Naive B cell (primary cell): ENCODE measurements at regions not wholly inside any gene's neighbourhood (a gene's known extent, or its start where the extent isn't known, plus 50 kb on each side); places are given as distances from the start of the nearest gene placed in this dataset.
"Not testable (repeated sequence)": the region's sequence is repeated elsewhere in the genome, so short reads cannot be mapped to it uniquely, and the experiment has no call there.

Experiments used
- ATAC-seq, 2 donors: fragments of 150-1000 bp; cut with Tn5 transposase; 2 replicates each; pipeline ENCODE4 v1.10.0; 2021; ENCODE audit warnings: low read depth in 2 of 2, mild to moderate bottlenecking in 2 of 2, moderate library complexity in 2 of 2
- DNase-seq: peaks from one replicate; pipeline ENCODE4 v3.0.0; 2022
- H3K27ac Mint-ChIP-seq, 6 donors: one replicate each; pipeline ENCODE4 v1.8.0; 2020 to 2022; ENCODE audit warnings: mild to moderate bottlenecking in 6 of 6, mixed read lengths in 6 of 6, moderate library complexity in 5 of 6, inconsistent platforms in 2 of 6
- H3K27me3 Mint-ChIP-seq, 3 donors: one replicate each; pipeline ENCODE4 v1.8.0; 2021 to 2022; ENCODE audit warnings: mixed read lengths in 3 of 3, mild to moderate bottlenecking in 1 of 3
- H3K36me3 Mint-ChIP-seq, 2 donors: one replicate each; pipeline ENCODE4 v1.8.0; 2020 to 2022; ENCODE audit warnings: mixed read lengths in 2 of 2, inconsistent platforms in 1 of 2, mild to moderate bottlenecking in 1 of 2
- H3K4me1 Mint-ChIP-seq, 3 donors: one replicate each; pipeline ENCODE4 v1.8.0; 2020 to 2022; ENCODE audit warnings: mixed read lengths in 3 of 3, inconsistent platforms in 1 of 3, mild to moderate bottlenecking in 1 of 3, moderate library complexity in 1 of 3
- H3K4me3 Mint-ChIP-seq, 8 donors: one replicate each; pipeline ENCODE4 v1.8.0; 2020 to 2022; ENCODE audit warnings: mild to moderate bottlenecking in 8 of 8, mixed read lengths in 8 of 8, moderate library complexity in 8 of 8, inconsistent platforms in 2 of 8
- H3K9me3 Mint-ChIP-seq, 7 donors: one replicate each; pipeline ENCODE4 v1.8.0; 2020 to 2022; ENCODE audit warnings: mixed read lengths in 7 of 7, mild to moderate bottlenecking in 5 of 7, inconsistent platforms in 2 of 7, moderate library complexity in 1 of 7

DNA sequence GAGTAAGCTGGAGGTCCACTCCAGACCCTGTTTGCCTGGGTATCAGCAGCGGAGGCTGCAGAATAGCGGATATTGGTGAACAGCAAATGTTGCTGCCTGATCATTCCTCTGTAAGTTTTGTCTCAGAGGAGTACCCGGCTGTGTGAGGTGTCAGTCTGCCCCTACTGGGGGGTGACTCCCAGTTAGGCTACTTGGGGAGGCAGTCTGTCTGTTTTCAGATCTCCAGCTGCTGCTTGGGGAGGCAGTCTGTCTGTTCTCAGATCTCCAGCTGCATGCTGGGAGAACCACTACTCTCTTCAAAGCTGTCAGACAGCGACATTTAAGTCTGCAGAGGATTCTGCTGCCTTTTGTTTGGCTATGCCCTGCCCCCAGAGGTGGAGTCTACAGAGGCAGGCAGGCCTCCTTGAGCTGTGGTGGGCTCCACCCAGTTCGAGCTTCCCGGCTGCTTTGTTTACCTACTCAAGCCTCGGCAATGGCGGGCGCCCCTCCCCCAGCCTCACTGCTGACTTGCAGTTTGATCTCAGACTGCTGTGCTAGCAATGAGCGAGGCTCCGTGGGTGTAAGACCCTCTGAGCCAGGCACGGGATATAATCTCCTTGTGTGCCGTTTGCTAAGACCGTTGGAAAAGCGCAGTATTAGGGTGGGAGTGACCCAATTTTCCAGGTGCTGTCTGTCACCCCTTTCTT is 266.6 kb upstream of the CELF4 start:
- not testable (repeated sequence) for ATAC-seq, H3K27me3 Mint-ChIP-seq, H3K36me3 Mint-ChIP-seq, H3K4me3 Mint-ChIP-seq, DNase-seq, H3K4me1 Mint-ChIP-seq, H3K27ac Mint-ChIP-seq
- H3K9me3 Mint-ChIP-seq: peaks cover 0 to 12% (median 9%) of the 10 kb centered on the region in 7 donors

DNA sequence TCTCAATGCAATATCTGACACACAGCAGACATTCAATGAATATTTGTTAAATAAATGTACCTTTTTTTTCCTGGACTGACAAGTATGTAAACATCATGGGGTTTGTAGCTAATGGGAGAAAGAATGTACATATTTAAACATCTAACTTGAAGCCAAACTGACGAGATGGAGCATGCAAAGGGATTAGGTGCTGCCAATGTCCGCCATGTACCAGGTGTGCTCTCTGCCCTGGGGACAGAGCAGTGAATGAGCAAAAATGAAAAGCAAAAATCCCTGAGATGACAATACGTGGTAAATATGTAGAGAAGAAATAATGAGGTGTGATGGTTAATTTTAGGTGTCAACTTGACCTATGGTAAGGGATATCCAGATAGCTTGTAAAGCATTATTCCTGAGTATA is 247.4 kb upstream of the CELF4 start:
- H3K9me3 Mint-ChIP-seq: peaks cover 2 to 28% (median 13%) of the 10 kb centered on the region in 7 donors
- H3K36me3 Mint-ChIP-seq: peaks cover 0 to 12% of the 10 kb centered on the region in 2 donors
- H3K4me1 Mint-ChIP-seq: no peaks in the 10 kb centered on the region
- DNase-seq (no peak), ATAC-seq (no peak)
- no peak overlapping the region for H3K4me3 Mint-ChIP-seq
- H3K27me3 Mint-ChIP-seq: no peaks in the 10 kb centered on the region
- no peak overlapping the region for H3K27ac Mint-ChIP-seq

DNA sequence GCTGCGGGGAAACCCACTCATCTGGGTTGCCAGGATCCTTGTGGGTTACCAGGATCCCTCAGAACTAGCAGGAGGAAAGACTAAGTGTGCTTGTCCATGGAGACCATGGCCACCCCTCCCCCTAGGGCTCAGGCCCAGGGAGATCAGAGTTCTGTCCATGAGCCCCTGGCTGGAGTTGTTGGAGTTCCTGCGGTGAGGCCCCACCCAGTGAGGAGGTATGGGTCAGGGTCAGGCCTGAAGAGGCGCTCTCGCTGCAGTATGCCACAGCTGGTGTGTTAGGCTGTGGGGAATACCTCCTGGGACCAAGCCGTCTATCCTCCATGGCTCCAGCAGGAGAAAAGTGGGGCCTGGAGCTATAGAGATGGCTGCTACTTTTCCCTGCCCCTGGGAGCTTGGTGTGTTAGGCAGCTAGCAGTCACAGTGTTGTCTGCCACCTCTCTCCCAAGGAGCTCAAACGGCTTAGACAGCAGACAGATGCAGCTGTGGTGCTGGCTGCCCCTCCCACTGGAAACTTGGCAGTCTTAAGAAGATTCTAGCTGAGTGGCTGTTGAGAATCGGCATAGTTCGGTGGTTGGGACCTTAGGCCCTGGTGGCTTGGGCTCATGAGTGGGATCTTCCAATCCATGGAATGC is 240.3 kb upstream of the CELF4 start:
- Mint-ChIP-seq H3K9me3 (peaks cover 6 to 27% (median 8%) of the 10 kb centered on the region in 7 donors), H3K4me1 (no peaks in the 10 kb centered on the region), H3K27me3 (no peaks in the 10 kb centered on the region), H3K4me3 (no peak overlapping the region), H3K27ac (no peak overlapping the region), H3K36me3 (peaks cover 0 to 10% of the 10 kb centered on the region in 2 donors)
- DNase-seq: no peak
- ATAC-seq: no peak

DNA sequence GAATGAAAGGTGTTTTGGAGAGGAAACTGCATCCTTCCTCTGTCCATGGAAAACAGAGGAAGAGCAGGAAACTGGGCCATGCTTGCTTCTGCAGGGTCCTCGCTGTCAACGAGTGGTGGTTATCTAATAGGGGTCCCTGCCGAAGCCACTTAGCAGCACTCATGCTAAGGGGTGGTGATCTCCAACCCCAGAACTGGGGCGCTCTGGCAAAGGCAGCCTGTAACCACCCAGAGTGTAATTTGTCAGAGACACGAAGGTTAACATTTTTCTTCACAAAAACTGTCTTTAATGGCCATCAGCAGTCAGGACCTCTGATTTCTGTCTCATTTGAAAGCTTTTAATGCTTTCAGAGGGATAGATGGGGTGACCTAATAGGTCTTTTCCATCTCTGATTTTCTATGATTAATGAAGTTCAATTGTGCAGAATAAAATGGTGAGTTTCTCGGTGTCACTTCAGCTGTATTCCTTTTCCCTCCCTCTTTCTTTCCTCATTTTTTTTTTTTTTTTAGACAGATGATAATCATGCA is 231.3 kb upstream of the CELF4 start:
- Mint-ChIP-seq H3K4me1 (no peaks in the 10 kb centered on the region), H3K36me3 (no peaks in the 10 kb centered on the region), H3K9me3 (peaks cover 0 to 14% (median 4%) of the 10 kb centered on the region in 7 donors), H3K27ac (no peak overlapping the region), H3K27me3 (no peaks in the 10 kb centered on the region), H3K4me3 (no peak overlapping the region)
- ATAC-seq (no peak), DNase-seq (no peak)

DNA sequence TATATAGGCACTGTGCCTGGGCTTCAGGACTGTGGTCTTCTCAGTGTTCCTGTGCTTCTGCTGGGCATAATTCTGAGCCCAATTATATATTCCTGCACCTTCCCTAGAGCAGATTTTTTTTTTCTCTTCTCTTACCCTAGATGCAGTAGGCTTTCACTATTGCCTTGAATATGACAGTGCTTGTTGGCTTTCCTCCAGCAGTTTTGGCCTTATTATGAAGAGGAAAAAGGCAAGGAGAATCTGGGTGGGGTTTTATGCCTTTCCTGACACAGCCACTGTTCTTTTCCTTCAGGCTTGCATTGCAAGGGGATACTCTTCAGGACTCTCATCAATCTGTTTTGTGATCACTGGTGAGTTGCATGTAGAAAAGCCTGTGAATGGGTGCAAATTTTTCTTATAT is 221.9 kb upstream of the CELF4 start:
- no peak for DNase-seq
- no peaks in the 10 kb centered on the region for H3K4me1 Mint-ChIP-seq
- H3K27ac Mint-ChIP-seq: no peak overlapping the region
- peaks cover 3 to 9% (median 5%) of the 10 kb centered on the region in 7 donors for H3K9me3 Mint-ChIP-seq
- no peak for ATAC-seq
- H3K4me3 Mint-ChIP-seq: no peak overlapping the region
- H3K36me3 Mint-ChIP-seq: no peaks in the 10 kb centered on the region
- no peaks in the 10 kb centered on the region for H3K27me3 Mint-ChIP-seq

DNA sequence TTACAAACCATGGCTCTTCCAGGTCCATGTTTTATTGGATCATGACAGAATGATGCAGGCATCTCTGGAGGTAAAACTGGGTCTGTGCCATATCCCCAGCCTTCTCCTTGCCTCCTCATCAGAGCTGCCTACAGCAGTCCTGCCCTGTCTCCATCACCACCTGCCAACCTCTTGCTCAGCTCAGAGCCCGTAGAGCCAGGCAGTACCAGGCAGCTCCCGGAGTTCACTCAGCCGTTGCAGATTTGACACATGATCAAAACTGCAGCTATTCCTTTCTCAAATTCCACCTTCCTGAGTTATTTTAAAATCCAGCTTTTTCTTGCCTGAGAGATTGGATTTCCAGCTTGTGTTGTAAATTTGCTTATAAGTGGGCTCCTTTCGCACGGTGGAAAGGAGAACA is 218.2 kb upstream of the CELF4 start:
- Mint-ChIP-seq H3K36me3 (no peaks in the 10 kb centered on the region), H3K4me1 (no peaks in the 10 kb centered on the region), H3K27me3 (no peaks in the 10 kb centered on the region), H3K4me3 (no peak overlapping the region), H3K27ac (no peak overlapping the region), H3K9me3 (peaks cover 0 to 9% (median 0%) of the 10 kb centered on the region in 7 donors)
- DNase-seq (no peak), ATAC-seq (no peak)

DNA sequence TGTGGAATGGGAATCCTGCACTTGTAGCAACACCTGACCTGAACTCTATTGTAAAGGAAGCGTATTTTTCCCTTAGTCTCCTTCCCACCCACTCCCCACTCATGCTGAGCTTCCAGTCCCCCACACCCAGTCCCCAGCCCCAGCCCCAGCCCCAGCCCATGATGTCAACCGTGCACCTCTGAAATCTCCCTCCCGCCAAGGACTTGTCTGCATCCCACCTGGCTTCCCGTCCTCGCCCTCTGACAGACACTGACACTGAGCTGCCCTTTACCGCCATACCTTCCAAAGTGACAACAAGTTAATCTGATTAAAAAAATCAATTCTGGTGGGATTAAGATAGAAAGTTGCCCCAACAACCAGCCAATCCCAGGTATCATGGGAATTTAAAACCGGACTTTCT is 213.6 kb upstream of the CELF4 start:
- Mint-ChIP-seq H3K4me3 (no peak overlapping the region), H3K9me3 (peaks cover 0 to 4% (median 0%) of the 10 kb centered on the region in 7 donors), H3K4me1 (no peaks in the 10 kb centered on the region), H3K36me3 (no peaks in the 10 kb centered on the region), H3K27me3 (peaks cover 0 to 8% (median 6%) of the 10 kb centered on the region in 3 donors), H3K27ac (no peak overlapping the region)
- ATAC-seq (no peak), DNase-seq (no peak)

DNA sequence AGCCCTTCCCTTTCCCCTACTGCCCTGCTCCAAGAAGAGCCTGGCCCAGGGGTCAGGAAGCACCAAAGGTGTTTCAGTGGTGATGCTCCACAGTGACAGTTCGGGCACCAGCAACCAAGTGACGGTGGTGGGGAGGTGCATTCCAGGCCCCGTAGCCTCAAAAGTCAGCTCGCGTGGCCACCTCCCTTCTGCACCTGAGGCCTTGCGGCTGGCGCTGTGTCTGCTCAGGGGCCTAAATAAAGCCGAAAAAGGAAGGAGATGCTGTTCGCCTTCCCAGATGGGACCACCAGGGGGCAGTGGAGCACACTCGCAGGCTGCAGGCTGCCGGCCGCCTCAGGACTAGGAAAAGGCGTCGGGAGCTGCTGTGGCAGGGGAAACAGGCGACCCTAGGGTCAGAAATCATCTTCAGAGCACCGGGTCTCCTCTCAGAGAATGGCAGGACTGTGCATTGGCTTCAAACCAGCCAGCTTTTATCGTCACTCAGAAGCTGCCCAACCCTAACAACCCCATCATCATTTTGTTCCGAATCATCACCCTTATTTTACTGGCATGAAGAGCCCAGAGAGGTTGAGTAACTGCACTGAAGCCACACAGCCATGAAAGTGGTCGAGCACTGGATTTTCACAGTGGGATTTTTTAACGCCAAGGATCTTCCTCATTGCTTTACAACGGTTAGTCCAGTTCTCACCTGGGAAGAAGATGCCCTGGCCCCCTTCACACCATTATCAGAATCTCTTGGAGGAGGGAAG is 213.0 kb upstream of the CELF4 start:
- H3K4me3 Mint-ChIP-seq: no peak overlapping the region
- ATAC-seq (no peak), DNase-seq (no peak)
- H3K36me3 Mint-ChIP-seq: no peaks in the 10 kb centered on the region
- H3K4me1 Mint-ChIP-seq: no peaks in the 10 kb centered on the region
- H3K27ac Mint-ChIP-seq: no peak overlapping the region
- H3K27me3 Mint-ChIP-seq: peaks cover 0 to 8% (median 6%) of the 10 kb centered on the region in 3 donors
- peaks cover 0 to 4% (median 0%) of the 10 kb centered on the region in 7 donors for H3K9me3 Mint-ChIP-seq

DNA sequence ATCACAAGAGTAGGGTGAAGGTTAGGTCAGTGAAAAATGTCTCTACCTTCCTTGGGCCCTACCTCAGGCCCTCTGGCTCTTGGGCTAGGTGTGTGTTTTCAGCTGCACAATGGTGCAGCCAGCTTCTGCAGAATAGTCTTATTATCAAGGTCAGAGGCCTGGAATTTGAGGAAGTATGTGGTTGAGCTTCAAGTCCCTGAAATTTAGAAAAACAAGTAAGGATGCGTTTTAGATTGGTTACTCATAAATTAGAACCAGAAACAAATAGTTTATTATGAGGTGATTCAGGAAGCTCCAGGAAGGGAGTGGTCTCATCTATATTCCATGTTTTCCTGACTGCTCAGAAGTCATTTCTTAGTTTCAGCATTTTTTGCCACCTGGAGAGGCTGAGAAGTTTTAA is 204.2 kb upstream of the CELF4 start:
- ATAC-seq (no peak), DNase-seq (no peak)
- Mint-ChIP-seq H3K27ac (no peak overlapping the region), H3K36me3 (no peaks in the 10 kb centered on the region), H3K4me1 (no peaks in the 10 kb centered on the region), H3K4me3 (no peak overlapping the region), H3K9me3 (peaks cover 0 to 10% (median 1%) of the 10 kb centered on the region in 7 donors), H3K27me3 (no peaks in the 10 kb centered on the region)

DNA sequence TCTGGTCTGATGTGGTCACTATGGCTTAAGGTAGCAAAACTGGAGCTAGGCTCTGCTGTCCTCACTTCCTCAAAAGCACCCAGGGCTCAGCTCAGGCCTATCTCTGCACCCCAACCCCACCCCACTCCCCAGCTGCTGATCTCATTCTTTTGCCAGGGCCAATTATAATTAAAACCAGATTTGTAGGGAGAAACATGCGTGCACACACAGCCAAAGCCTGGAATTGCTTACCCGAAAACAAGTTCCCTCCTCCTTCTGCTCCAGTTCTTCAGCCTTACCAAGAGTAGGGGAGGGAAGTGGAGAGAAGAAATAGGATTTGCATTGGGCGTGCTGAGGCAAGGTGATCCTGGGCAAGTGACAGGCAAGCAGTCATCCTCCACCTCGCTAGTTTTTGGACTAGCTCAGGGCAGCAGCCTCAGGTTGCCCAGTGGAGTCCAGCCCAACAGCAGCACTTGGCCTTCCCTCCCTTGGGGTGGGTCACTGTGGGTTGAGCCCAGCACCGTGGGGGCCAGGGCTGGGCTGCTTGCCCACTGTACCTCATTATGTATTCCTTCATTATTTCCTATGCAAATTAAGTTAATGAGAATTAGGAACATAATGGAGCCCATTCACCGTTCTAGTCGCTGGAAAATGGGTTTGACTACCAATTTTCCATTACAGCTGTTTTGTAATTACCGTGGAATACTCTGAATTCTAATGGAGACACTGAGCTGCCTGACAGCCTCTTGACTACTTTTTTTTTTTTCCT is 199.1 kb upstream of the CELF4 start:
- Mint-ChIP-seq H3K4me3 (no peak overlapping the region), H3K27ac (no peak overlapping the region), H3K36me3 (no peaks in the 10 kb centered on the region), H3K27me3 (no peaks in the 10 kb centered on the region), H3K4me1 (no peaks in the 10 kb centered on the region), H3K9me3 (peaks cover 0 to 11% (median 3%) of the 10 kb centered on the region in 7 donors)
- no peak for ATAC-seq
- DNase-seq: no peak

DNA sequence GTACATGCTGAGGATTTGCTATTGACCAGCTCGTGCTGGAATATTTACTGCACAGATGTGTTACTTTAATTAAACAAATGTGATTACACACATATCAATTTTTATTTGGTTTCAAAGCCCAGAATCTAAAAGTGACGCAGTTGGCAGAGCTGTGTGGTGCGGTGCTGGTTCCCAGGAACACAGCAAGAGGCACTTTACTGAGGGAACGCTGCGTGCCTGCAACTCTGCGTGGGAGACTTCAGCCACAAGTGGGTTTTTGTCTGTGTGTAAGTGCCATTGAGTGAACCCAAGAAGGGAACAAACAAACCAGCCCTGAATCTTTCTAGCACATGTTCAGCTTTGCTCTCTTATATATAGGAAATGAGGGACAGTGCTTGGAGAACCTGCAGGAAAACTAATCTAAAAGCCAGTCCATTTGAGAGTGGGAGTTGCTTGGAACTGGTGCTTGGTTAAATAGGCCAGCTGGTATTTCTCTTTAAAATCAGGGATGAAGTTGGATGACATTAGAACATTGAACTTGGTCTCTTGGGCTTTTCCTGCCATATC is 196.6 kb upstream of the CELF4 start:
- Mint-ChIP-seq H3K27ac (no peak overlapping the region), H3K4me1 (no peaks in the 10 kb centered on the region), H3K27me3 (no peaks in the 10 kb centered on the region), H3K9me3 (peaks cover 0 to 12% (median 2%) of the 10 kb centered on the region in 7 donors), H3K36me3 (no peaks in the 10 kb centered on the region), H3K4me3 (no peak overlapping the region)
- no peak for ATAC-seq
- no peak for DNase-seq

DNA sequence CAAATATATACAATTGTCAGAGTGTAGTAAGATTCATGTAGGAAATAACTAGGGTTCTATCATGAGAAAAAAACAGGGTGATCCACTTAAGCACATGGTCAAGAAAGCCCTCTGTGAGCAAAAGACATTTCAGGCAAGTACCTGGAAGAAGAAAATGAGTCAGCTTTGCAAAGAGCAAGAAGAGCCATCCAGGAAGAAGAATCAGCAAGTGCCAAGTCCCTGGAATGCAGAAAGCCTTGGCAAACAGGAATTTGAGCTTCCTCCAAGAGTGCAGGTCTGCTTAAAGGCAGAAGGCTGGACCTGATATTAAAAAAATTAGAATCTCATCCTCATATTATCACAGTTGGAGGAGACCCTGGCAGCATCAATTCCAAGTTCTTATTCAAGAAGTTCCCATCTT is 188.5 kb upstream of the CELF4 start:
- no peak overlapping the region for H3K4me3 Mint-ChIP-seq
- no peaks in the 10 kb centered on the region for H3K27me3 Mint-ChIP-seq
- ATAC-seq (no peak), DNase-seq (no peak)
- H3K4me1 Mint-ChIP-seq: no peaks in the 10 kb centered on the region
- peaks cover 0 to 21% (median 0%) of the 10 kb centered on the region in 7 donors for H3K9me3 Mint-ChIP-seq
- H3K27ac Mint-ChIP-seq: no peak overlapping the region
- H3K36me3 Mint-ChIP-seq: no peaks in the 10 kb centered on the region

DNA sequence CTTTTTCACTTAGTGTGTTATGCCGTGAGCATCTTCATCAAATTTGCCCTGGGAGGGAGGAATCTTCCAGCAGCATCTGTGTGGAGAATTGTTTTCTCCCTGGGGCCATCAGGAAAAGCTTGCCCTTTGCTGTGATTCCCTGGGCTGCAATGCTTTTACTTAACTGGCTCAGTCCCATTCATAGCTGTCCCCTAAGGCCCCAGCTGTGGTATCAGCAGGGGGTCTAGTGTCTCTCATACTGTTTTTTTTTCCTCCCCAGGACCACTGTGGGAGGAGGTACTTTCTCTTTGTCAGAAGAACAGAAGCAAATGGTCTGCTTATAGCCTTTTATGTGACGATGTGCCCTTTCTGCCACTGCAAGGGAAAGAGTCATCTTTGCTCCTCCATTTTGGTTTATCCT is 176.8 kb upstream of the CELF4 start:
- no peaks in the 10 kb centered on the region for H3K27me3 Mint-ChIP-seq
- peaks cover 0 to 3% (median 0%) of the 10 kb centered on the region in 7 donors for H3K9me3 Mint-ChIP-seq
- H3K4me3 Mint-ChIP-seq: no peak overlapping the region
- H3K4me1 Mint-ChIP-seq: no peaks in the 10 kb centered on the region
- no peaks in the 10 kb centered on the region for H3K36me3 Mint-ChIP-seq
- H3K27ac Mint-ChIP-seq: no peak overlapping the region
- ATAC-seq: no peak
- no peak for DNase-seq
